Thymus (tissue), 11 donors: ENCODE measurements at regions not wholly inside any gene's neighbourhood (a gene's known extent, or its start where the extent isn't known, plus 50 kb on each side); places are given as distances from the start of the nearest gene placed in this dataset.
A peak's percentile ranks its signal among the peaks of the same experiment; 100 is the strongest.

Experiments
- DNase-seq, 9 donors: peaks; one replicate each; pipeline ENCODE4 v3.0.0-alpha.2; 2013; ENCODE audit warnings: low spot score in 9 of 9, low read depth in 6 of 9, missing footprints in 1 of 9
- H3K27ac ChIP-seq, 2 donors: one replicate each; pipeline ENCODE4 v1.5.1; 2013; ENCODE audit warnings: control low read depth in 1 of 2, low read depth in 1 of 2, low read length in 1 of 2, mild to moderate bottlenecking in 1 of 2, moderate library complexity in 1 of 2
- H3K27me3 ChIP-seq, 2 donors: one replicate each; pipeline ENCODE4 v1.5.1; 2013; ENCODE audit warnings: low read length in 1 of 2; ENCODE audit not compliant: control insufficient read depth in 2 of 2, insufficient read depth in 1 of 2
- H3K36me3 ChIP-seq, 2 donors: one replicate each; pipeline ENCODE4 v1.5.1; 2013; ENCODE audit warnings: low read length in 1 of 2, mild to moderate bottlenecking in 1 of 2, moderate library complexity in 1 of 2; ENCODE audit not compliant: control insufficient read depth in 2 of 2, insufficient read depth in 2 of 2
- H3K4me1 ChIP-seq, 2 donors: one replicate each; pipeline ENCODE4 v1.5.1; 2013; ENCODE audit warnings: low read length in 2 of 2; ENCODE audit not compliant: control insufficient read depth in 2 of 2, insufficient read depth in 2 of 2
- H3K4me3 ChIP-seq, 2 donors: one replicate each; pipeline ENCODE4 v1.5.1; 2013; ENCODE audit warnings: low read length in 2 of 2, control low read depth in 1 of 2, mild to moderate bottlenecking in 1 of 2
- H3K9me3 ChIP-seq, 2 donors: one replicate each; pipeline ENCODE4 v1.5.1; 2013; ENCODE audit warnings: low read length in 1 of 2, mild to moderate bottlenecking in 1 of 2; ENCODE audit not compliant: control insufficient read depth in 2 of 2, insufficient read depth in 1 of 2
- WGBS: extraction: QIAGEN DNeasy Blood & Tissue Kit; methylation state at CpG from one replicate; pipeline ENCODE4 v1.1.7; 2013; 5-methylcytosine and 5-hydroxymethylcytosine counted together
- donor health status: healthy.

DNA sequence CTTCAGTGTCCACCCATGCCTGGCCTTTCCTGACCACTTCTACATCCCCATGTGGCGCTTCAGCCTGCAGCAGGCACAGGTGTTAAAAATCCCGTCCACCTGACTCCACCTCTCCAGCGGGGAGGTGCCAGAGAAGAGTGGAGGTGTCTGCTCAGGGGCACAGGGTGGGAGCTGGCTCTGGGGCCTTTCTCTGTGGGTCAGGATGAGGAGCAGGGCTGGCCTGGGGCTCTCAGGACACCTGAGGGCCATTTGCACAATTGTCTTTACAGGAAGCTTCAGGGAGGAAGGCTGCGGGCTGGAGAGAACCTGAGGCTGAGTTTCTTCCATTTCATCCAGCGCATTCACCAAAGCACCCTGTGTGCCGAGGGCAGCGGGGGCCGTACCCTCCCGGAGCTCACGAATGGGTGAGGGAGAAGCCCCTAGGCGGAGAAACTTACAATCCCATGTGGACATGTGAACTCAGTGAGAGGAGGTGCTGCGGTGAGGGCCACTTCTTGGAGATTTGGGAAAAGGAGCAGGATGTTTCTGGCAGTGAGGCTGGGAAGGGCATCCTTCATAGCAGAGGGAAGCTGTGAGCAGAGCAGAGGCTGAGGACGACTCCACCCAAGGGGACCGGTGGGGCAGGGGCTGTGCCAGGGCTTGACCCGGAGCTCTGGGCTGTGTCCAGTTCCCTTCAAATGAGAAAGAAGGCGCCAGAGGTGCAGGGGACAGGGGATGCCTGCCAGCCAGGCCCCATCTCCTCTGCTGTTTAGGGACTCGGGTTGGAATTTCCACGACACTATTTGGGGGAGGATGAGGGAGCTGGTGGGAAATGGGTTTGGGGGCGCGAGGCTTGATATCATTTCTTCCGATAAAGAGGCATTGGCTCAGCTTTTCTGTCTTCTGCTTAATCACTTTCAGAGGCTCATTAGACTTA is 155.2 kb upstream of the MYCN start:
- no peaks in the 10 kb centered on the region for H3K36me3 ChIP-seq
- no peaks in the 10 kb centered on the region for H3K27me3 ChIP-seq
- no peak overlapping the region for H3K4me3 ChIP-seq
- DNase-seq = no peak
- H3K4me1 ChIP-seq = peaks cover 0 to 6% of the 10 kb centered on the region in 2 donors
- H3K9me3 ChIP-seq = no peaks in the 10 kb centered on the region
- 95% methylated on average over 21 of the region's 21 CpGs for WGBS
- no peak overlapping the region for H3K27ac ChIP-seq

DNA sequence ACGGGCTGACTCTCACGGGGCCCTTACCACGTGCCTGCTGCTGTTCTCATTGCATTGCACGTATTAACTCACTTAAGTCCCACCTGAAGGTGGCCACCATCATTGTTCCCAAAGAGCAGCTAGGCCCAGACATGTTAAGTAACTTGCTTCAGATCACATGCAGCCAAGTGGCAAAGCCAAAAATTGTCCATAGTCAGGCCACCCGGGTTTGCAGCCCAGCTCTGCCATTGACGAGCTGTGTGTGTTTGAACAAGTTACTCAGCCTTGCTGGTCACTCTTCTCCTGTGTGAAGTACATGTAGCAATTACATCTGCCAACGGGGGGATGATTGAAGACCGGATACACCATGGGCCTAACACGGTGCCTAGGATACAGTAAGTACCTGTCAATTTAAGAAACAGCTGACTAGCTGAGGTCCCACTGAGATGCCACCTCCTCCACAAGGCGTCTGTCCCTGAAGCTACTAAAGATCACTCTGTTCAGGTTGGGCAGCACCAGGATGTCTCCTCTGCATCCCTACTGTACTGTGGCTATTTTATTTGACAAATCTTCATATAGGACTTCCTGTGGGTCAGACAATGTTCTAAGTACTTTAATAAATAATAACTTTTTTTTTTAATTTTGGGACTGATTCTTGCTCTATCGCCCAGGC is 154.2 kb upstream of the MYCN start:
- no peaks in the 10 kb centered on the region for H3K36me3 ChIP-seq
- no peaks in the 10 kb centered on the region for H3K9me3 ChIP-seq
- WGBS = 90% methylated on average over 11 of the region's 11 CpGs
- no peak for DNase-seq
- H3K4me1 ChIP-seq = peaks cover 0 to 6% of the 10 kb centered on the region in 2 donors
- no peak overlapping the region for H3K27ac ChIP-seq
- no peak overlapping the region for H3K4me3 ChIP-seq
- no peaks in the 10 kb centered on the region for H3K27me3 ChIP-seq

DNA sequence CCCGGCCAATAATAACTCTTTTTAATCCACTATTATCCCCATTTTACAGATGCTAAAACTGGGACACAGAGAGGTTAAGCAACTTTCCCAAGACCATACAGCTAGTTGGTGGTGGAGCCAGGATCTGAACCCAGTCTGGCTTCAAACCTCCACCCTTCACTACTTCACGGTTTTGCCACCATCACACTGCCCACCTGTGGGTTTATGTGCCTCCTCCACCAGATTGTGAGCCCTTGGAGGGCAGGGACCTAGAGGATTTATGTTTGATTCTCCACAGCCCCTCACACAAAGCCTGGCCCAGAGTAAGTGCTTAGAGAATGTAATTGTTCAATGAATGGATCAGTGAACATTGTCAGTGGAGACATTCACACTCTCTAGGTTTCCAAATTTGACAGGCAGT is 153.4 kb upstream of the MYCN start:
- no peak for DNase-seq
- Histone ChIP-seq H3K36me3 (no peaks in the 10 kb centered on the region), H3K4me1 (peaks cover 0 to 6% of the 10 kb centered on the region in 2 donors), H3K4me3 (no peak overlapping the region), H3K27ac (no peak overlapping the region), H3K9me3 (no peaks in the 10 kb centered on the region), H3K27me3 (no peaks in the 10 kb centered on the region)
- WGBS = 91% methylated on average over 2 of the region's 2 CpGs

- Histone ChIP-seq H3K36me3 (no peaks in the 10 kb centered on the region), H3K27me3 (no peaks in the 10 kb centered on the region), H3K4me1 (peaks cover 0 to 6% of the 10 kb centered on the region in 2 donors), H3K27ac (peak overlapping the region in 1 of 2 donors; percentile 48), H3K4me3 (no peak overlapping the region), H3K9me3 (no peaks in the 10 kb centered on the region)
- 96% methylated on average over 3 of the region's 3 CpGs for WGBS
- DNase-seq = peak in 1 of 9 donors; percentile 8
Measured at GRCh38 chr2:15787535-15788454, 152.6 kb upstream of the MYCN start.

- H3K9me3 ChIP-seq = no peaks in the 10 kb centered on the region
- H3K4me3 ChIP-seq = no peak overlapping the region
- H3K4me1 ChIP-seq = peaks cover 0 to 6% of the 10 kb centered on the region in 2 donors
- no peaks in the 10 kb centered on the region for H3K27me3 ChIP-seq
- WGBS = 85% methylated on average over 11 of the region's 11 CpGs
- DNase-seq = no peak
- H3K27ac ChIP-seq = peak overlapping the region in 1 of 2 donors; percentile 48
- no peaks in the 10 kb centered on the region for H3K36me3 ChIP-seq
Measured at GRCh38 chr2:15788455-15788829, 151.9 kb upstream of the MYCN start.

DNA sequence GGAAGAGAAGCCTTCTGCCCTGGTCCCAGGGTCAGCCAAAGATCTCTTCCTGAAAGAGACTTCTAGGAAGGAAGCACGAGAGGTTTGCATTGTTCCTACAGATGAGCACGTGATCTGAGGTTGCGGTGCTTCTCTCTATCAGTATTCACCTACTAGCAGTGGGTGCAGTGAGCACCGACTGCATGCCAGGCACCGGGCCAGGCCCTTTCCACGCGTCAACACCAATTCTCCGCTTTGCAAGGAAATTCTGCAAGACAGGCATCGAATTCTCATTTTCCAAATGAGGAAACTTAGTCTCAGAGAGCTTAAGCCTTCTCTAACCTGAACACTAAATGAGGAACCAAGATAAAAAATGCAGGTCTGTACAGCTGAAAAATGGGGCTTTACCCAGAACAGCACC is 151.5 kb upstream of the MYCN start:
- peaks cover 0 to 6% of the 10 kb centered on the region in 2 donors for H3K4me1 ChIP-seq
- DNase-seq = no peak
- WGBS = 61% methylated on average over 9 of the region's 9 CpGs

GRCh38 chr2:15789381-15790062 is 150.8 kb upstream of the MYCN start:
- no peaks in the 10 kb centered on the region for H3K9me3 ChIP-seq
- H3K4me1 ChIP-seq = peaks cover 0 to 6% of the 10 kb centered on the region in 2 donors
- no peaks in the 10 kb centered on the region for H3K36me3 ChIP-seq
- no peaks in the 10 kb centered on the region for H3K27me3 ChIP-seq
- no peak for DNase-seq
- 95% methylated on average over 11 of the region's 11 CpGs for WGBS
- H3K27ac ChIP-seq = peak overlapping the region in 1 of 2 donors; percentile 17
- H3K4me3 ChIP-seq = no peak overlapping the region

More for the DNA sequence above, 151.5 kb upstream of the MYCN start:
- H3K9me3 ChIP-seq = no peaks in the 10 kb centered on the region
- H3K27ac ChIP-seq = peak overlapping the region in 1 of 2 donors; percentile 48
- H3K36me3 ChIP-seq = no peaks in the 10 kb centered on the region
- H3K4me3 ChIP-seq = no peak overlapping the region
- no peaks in the 10 kb centered on the region for H3K27me3 ChIP-seq

DNA sequence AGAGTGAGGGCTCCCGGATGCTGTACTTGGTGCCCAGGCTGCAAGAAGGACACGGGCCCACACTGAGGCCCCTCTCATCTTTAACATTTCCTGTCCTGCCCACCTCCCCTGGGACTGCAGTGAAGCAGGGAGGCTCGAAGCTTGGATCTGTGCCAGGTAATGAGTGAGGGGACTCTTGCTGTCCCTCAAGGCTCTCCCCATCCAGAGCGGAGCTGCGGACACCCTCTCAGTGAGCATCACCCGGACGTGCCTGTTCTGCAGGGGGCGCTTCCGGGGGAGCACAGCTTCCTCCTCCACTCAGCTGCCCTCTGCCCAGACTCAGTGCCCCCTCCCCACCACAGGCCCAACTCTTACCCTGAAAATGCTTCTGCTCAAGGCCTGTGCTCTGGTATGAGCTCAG is 150.0 kb upstream of the MYCN start:
- no peak overlapping the region for H3K27ac ChIP-seq
- H3K9me3 ChIP-seq = no peaks in the 10 kb centered on the region
- H3K4me3 ChIP-seq = no peak overlapping the region
- no peak for DNase-seq
- no peaks in the 10 kb centered on the region for H3K36me3 ChIP-seq
- 93% methylated on average over 9 of the region's 9 CpGs for whole genome bisulfite sequencing
- H3K4me1 ChIP-seq = peaks cover 0 to 6% of the 10 kb centered on the region in 2 donors
- no peaks in the 10 kb centered on the region for H3K27me3 ChIP-seq
